ENCODE measurements at regions not wholly inside any gene's neighbourhood (a gene's known extent, or its start where the extent isn't known, plus 50 kb on each side); places are given as distances from the start of the nearest gene placed in this dataset.

DNA sequence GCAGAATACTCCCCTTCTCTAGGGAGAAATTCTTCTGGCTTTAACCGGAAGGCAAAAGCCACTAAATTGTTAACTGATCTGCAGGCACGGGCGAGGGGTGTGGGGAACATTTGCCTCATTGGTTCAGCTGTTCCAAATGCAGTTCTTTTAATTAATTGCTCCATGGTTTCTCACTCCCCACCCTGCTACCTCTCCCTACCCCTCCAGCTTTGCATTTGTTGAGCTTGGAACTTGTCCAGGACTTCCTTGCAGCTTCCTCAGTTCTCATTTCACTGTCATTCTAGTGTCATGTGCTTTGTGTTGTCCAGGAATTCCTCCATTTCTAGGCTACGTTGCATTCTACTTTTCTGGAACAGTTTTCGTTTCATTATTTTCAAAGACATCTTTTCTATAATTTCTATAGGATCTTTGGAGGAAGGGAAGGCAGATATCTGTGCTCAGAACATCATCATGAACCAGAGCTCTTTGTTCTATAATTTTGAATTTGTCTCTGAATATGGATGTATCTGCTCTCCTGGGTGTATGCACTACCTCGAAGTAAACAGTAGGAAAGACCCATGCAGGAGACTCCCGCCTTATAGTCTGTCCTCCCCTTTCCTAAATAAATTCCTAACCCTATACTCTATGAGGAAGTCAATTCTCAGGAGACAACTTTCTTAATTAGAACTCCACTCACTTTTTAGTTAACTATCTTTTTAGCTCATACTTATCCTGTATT lies 132.4 kb upstream of the LMO4 start:
- Histone ChIP-seq H3K27ac (ENCODE audit: insufficient read depth, low read length, poor library complexity, severe bottlenecking) (no peak overlapping the region), H3K36me3 (ENCODE audit: control insufficient read depth, insufficient read depth, low read length) (no peaks in the 10 kb centered on the region), H3K4me1 (ENCODE audit: control insufficient read depth, insufficient read depth, low read length, poor library complexity, severe bottlenecking) (no peaks in the 10 kb centered on the region), H3K9me3 (ENCODE audit: control insufficient read depth in 2 of 2, low read length in 2 of 2) (no peaks in the 10 kb centered on the region), H3K4me3 (ENCODE audit: low read depth, low read length) (no peak overlapping the region), H3K27me3 (ENCODE audit: control insufficient read depth, insufficient read depth, low read length) (peaks cover 9% of the 10 kb centered on the region)
- Mint-ChIP-seq H3K36me3 (no peaks in the 10 kb centered on the region), H3K4me1 (no peaks in the 10 kb centered on the region), H3K27ac (no peak overlapping the region), H3K4me3 (no peak overlapping the region), H3K9me3 (peaks cover 0 to 14% (median 4%) of the 10 kb centered on the region in 7 donors), H3K27me3 (peaks cover 25% of the 10 kb centered on the region)
- no peak for DNase-seq
- no peak for ATAC-seq (ENCODE audit: low read depth in 2 of 2)

DNA sequence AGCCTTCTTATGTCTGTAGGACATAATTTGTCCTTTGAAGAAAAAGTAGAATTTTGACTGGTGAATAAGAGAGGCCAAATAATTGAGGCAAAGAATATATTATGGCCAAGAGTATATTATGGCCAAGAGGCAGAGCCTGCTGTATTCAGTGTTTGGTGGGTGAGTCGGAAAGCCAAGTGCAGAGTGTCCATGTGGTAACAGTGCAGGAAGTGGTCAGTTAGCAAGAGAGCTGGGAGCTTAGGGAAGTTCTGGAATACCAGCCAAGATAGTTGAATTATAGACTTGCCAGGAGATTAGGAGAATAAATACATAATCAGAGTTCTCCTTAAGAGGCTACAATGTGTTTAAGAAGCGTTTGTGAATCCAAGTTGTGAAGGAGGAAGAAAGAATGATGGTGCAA lies 131.5 kb upstream of the LMO4 start:
- ATAC-seq (ENCODE audit: low read depth in 2 of 2): no peak
- peaks cover 0 to 12% (median 4%) of the 10 kb centered on the region in 7 donors for H3K9me3 Mint-ChIP-seq

DNA sequence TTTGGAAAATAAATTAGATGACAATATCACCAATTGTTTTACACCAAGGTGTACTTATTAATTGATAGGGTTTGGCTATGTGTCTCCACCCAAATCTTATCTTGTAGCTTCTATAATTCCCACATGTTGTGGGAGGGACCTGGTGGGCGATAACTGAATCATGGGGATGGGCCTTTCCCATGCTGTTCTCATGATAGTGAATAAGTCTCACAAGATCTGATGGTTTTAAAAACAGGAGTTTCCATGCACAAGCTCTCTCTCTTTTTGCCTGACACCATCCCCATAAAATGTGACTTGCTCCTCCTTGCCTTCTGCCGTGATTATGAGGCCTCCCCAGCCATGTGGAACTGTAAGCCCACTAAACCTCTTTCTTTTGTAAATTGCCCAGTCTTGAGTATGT lies 131.0 kb upstream of the LMO4 start:
- Mint-ChIP-seq H3K9me3 (peaks cover 0 to 12% (median 4%) of the 10 kb centered on the region in 7 donors), H3K27me3 (peaks cover 22% of the 10 kb centered on the region), H3K4me3 (no peak overlapping the region), H3K36me3 (no peaks in the 10 kb centered on the region), H3K4me1 (peaks cover 0 to 3% (median under 1%) of the 10 kb centered on the region in 4 donors), H3K27ac (no peak overlapping the region)
- H3K27me3 ChIP-seq (ENCODE audit: control insufficient read depth, insufficient read depth, low read length): peaks cover 9% of the 10 kb centered on the region
- no peaks in the 10 kb centered on the region for H3K4me1 ChIP-seq (ENCODE audit: control insufficient read depth, insufficient read depth, low read length, poor library complexity, severe bottlenecking)
- no peak overlapping the region for H3K27ac ChIP-seq (ENCODE audit: insufficient read depth, low read length, poor library complexity, severe bottlenecking)
- no peak overlapping the region for H3K4me3 ChIP-seq (ENCODE audit: low read depth, low read length)
- ATAC-seq (ENCODE audit: low read depth in 2 of 2) (no peak), DNase-seq (no peak)
- no peaks in the 10 kb centered on the region for H3K36me3 ChIP-seq (ENCODE audit: control insufficient read depth, insufficient read depth, low read length)
- H3K9me3 ChIP-seq (ENCODE audit: control insufficient read depth in 2 of 2, low read length in 2 of 2): no peaks in the 10 kb centered on the region

More for the DNA sequence above, 131.5 kb upstream of the LMO4 start:
- Mint-ChIP-seq H3K27ac (no peak overlapping the region), H3K36me3 (no peaks in the 10 kb centered on the region), H3K4me3 (no peak overlapping the region), H3K4me1 (no peaks in the 10 kb centered on the region), H3K27me3 (peaks cover 18% of the 10 kb centered on the region)
- Histone ChIP-seq H3K27me3 (ENCODE audit: control insufficient read depth, insufficient read depth, low read length) (peaks cover 9% of the 10 kb centered on the region), H3K27ac (ENCODE audit: insufficient read depth, low read length, poor library complexity, severe bottlenecking) (no peak overlapping the region), H3K36me3 (ENCODE audit: control insufficient read depth, insufficient read depth, low read length) (no peaks in the 10 kb centered on the region), H3K4me1 (ENCODE audit: control insufficient read depth, insufficient read depth, low read length, poor library complexity, severe bottlenecking) (no peaks in the 10 kb centered on the region), H3K9me3 (ENCODE audit: control insufficient read depth in 2 of 2, low read length in 2 of 2) (no peaks in the 10 kb centered on the region), H3K4me3 (ENCODE audit: low read depth, low read length) (no peak overlapping the region)
- DNase-seq: no peak

DNA sequence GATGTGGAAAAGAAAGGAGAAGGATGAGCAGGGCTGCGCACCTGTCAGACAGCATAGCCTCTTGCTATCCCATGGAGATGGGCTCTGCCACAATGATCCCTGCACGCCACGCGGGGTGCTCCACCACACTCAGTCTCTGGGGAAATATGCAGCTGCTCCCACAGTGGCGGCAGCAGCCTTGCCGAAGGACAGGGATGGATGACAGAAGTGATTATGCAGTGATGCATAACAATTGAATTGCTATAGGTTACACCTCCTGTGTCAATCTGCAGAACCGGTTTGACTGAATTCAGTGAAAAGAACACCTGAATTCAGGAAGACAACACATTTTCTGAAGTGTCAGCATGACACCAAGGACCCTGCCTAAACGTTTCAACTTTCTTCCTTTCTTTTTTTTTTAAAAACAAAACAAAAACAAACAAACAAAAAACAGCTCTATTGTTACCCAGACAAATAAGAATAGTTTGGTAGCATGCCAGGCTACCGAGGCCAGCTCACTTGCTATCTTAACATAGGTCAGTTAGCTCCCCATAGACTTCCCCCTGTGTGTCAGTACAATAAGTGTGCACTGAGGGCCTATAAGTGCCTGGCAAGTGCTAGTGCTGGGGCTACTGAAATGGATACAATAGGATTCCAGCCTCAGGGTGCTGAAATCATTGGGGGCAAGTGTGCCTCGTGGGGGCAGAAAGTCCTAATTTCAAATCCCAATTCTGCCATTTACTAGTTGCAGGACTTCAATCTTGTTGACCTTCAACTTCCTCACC lies 127.6 kb upstream of the LMO4 start:
- Mint-ChIP-seq H3K4me3 (no peak overlapping the region), H3K27ac (no peak overlapping the region), H3K27me3 (peaks cover 23% of the 10 kb centered on the region), H3K36me3 (no peaks in the 10 kb centered on the region), H3K4me1 (peaks cover 0 to 9% (median 3%) of the 10 kb centered on the region in 4 donors), H3K9me3 (peaks cover 0 to 12% (median 0%) of the 10 kb centered on the region in 7 donors)
- Histone ChIP-seq H3K9me3 (ENCODE audit: control insufficient read depth in 2 of 2, low read length in 2 of 2) (no peaks in the 10 kb centered on the region), H3K27me3 (ENCODE audit: control insufficient read depth, insufficient read depth, low read length) (peaks cover 9% of the 10 kb centered on the region), H3K27ac (ENCODE audit: insufficient read depth, low read length, poor library complexity, severe bottlenecking) (no peak overlapping the region), H3K36me3 (ENCODE audit: control insufficient read depth, insufficient read depth, low read length) (no peaks in the 10 kb centered on the region), H3K4me1 (ENCODE audit: control insufficient read depth, insufficient read depth, low read length, poor library complexity, severe bottlenecking) (no peaks in the 10 kb centered on the region), H3K4me3 (ENCODE audit: low read depth, low read length) (no peak overlapping the region)
- no peak for DNase-seq
- no peak for ATAC-seq (ENCODE audit: low read depth in 2 of 2)

DNA sequence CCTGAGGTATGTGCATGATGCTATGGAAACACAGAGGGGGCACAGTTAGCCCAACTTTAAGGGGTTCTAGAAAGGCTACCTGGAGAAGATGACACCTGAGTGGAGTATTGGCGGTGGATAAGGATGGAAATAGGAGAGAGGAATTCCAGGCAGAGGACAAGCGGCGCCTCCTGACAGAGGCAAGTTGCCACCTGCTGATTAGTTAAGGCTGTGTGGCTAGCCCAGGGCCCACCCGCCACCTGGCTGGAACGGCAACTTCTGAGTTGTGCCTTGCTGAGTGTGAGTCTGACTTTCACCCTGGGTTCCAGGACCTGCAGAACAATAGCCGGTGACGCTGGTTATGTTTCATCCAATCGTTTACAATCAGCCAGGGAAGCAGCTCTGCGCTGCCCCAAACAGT lies 126.9 kb upstream of the LMO4 start:
- H3K36me3 Mint-ChIP-seq: no peaks in the 10 kb centered on the region
- Histone ChIP-seq H3K36me3 (ENCODE audit: control insufficient read depth, insufficient read depth, low read length) (no peaks in the 10 kb centered on the region), H3K9me3 (ENCODE audit: control insufficient read depth in 2 of 2, low read length in 2 of 2) (no peaks in the 10 kb centered on the region), H3K27ac (ENCODE audit: insufficient read depth, low read length, poor library complexity, severe bottlenecking) (no peak overlapping the region), H3K4me1 (ENCODE audit: control insufficient read depth, insufficient read depth, low read length, poor library complexity, severe bottlenecking) (no peaks in the 10 kb centered on the region), H3K27me3 (ENCODE audit: control insufficient read depth, insufficient read depth, low read length) (peaks cover 9% of the 10 kb centered on the region), H3K4me3 (ENCODE audit: low read depth, low read length) (no peak overlapping the region)
- ATAC-seq (ENCODE audit: low read depth in 2 of 2) (no peak), DNase-seq (no peak)
- H3K4me3 Mint-ChIP-seq: no peak overlapping the region
- peaks cover 0 to 8% (median 0%) of the 10 kb centered on the region in 7 donors for H3K9me3 Mint-ChIP-seq
- H3K27ac Mint-ChIP-seq: no peak overlapping the region
- peaks cover 23% of the 10 kb centered on the region for H3K27me3 Mint-ChIP-seq
- peaks cover 0 to 9% (median 3%) of the 10 kb centered on the region in 4 donors for H3K4me1 Mint-ChIP-seq

DNA sequence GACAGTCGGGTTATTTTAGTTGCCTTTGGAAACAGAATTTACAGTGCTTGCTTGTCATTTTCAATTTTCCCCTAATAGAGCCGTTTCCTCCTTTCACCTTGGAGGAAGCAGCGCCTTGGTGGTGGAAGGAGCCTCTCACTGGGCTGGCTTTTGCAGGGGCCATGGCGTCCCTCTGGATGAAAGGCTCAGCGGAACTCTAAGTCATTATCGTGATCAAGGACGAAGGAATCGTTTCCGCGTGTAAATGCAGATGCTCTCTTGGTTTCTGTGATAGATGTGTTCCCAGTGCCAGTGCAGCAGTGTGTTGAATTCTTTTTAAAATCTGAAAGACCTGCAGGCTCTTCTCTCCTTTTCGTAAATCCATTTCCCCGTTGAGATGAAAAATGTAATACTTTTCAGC lies 126.2 kb upstream of the LMO4 start:
- ATAC-seq (ENCODE audit: low read depth in 2 of 2) (no peak), DNase-seq (no peak)
- H3K27me3 ChIP-seq (ENCODE audit: control insufficient read depth, insufficient read depth, low read length): peaks cover 9% of the 10 kb centered on the region
- no peak overlapping the region for H3K27ac ChIP-seq (ENCODE audit: insufficient read depth, low read length, poor library complexity, severe bottlenecking)
- Mint-ChIP-seq H3K27ac (no peak overlapping the region), H3K27me3 (peaks cover 23% of the 10 kb centered on the region), H3K4me1 (peaks cover 0 to 9% (median 3%) of the 10 kb centered on the region in 4 donors), H3K4me3 (peak overlapping the region in 1 of 4 donors; percentile 8), H3K36me3 (no peaks in the 10 kb centered on the region), H3K9me3 (peaks cover 0 to 3% (median 0%) of the 10 kb centered on the region in 7 donors)
- no peak overlapping the region for H3K4me3 ChIP-seq (ENCODE audit: low read depth, low read length)
- H3K9me3 ChIP-seq (ENCODE audit: control insufficient read depth in 2 of 2, low read length in 2 of 2): no peaks in the 10 kb centered on the region
- H3K4me1 ChIP-seq (ENCODE audit: control insufficient read depth, insufficient read depth, low read length, poor library complexity, severe bottlenecking): no peaks in the 10 kb centered on the region
- H3K36me3 ChIP-seq (ENCODE audit: control insufficient read depth, insufficient read depth, low read length): no peaks in the 10 kb centered on the region

DNA sequence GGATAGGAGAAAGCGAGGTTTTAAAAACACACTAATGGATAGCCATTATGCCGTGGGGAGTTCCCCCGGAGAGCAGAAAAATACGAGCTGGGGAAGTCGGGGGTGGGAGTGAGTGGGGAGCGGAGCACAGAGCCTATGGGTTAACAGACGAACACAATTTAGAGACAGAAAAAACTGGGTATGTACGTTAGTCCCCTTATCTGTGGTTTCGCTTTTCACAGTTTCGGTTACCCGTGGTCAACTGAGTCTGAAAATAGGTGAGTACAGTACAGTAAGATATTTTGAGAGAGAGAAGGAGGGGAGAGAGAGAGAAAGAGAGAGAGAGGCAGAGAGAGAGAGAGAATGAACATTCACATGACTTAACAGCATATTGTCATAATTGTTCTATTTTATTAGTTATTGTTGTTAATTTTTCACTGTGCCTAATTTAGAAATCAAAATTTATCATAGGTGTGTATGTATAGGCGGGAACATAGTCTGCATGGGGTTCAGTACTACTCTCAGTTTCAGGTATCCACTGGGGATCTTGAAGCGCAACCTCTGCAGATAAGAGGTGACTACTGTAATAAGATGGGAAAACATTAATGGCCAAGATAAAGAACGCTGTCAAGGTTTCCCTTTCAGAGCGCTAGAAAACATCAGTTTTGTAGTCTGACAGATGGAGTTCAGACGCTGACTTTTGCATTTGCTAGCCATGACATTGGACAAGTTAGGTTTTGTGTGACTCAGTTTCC lies 125.6 kb upstream of the LMO4 start:
- Mint-ChIP-seq H3K36me3 (no peaks in the 10 kb centered on the region), H3K27me3 (peaks cover 19% of the 10 kb centered on the region), H3K4me1 (peaks cover 0 to 9% (median 3%) of the 10 kb centered on the region in 4 donors), H3K27ac (no peak overlapping the region), H3K4me3 (peak overlapping the region in 1 of 4 donors; percentile 8), H3K9me3 (peaks cover 0 to 4% (median 0%) of the 10 kb centered on the region in 7 donors)
- Histone ChIP-seq H3K4me3 (ENCODE audit: low read depth, low read length) (no peak overlapping the region), H3K4me1 (ENCODE audit: control insufficient read depth, insufficient read depth, low read length, poor library complexity, severe bottlenecking) (no peaks in the 10 kb centered on the region), H3K36me3 (ENCODE audit: control insufficient read depth, insufficient read depth, low read length) (no peaks in the 10 kb centered on the region), H3K27me3 (ENCODE audit: control insufficient read depth, insufficient read depth, low read length) (peaks cover 9% of the 10 kb centered on the region), H3K27ac (ENCODE audit: insufficient read depth, low read length, poor library complexity, severe bottlenecking) (no peak overlapping the region), H3K9me3 (ENCODE audit: control insufficient read depth in 2 of 2, low read length in 2 of 2) (no peaks in the 10 kb centered on the region)
- DNase-seq (peak in 1 of 3 donors; percentile 3), ATAC-seq (ENCODE audit: low read depth in 2 of 2) (no peak)
